ENCODE measurements at regions not wholly inside any gene's neighbourhood (a gene's known extent, or its start where the extent isn't known, plus 50 kb on each side); places are given as distances from the start of the nearest gene placed in this dataset.
"Not testable (repeated sequence)": the region's sequence is repeated elsewhere in the genome, so short reads cannot be mapped to it uniquely, and the experiment has no call there.

- no peak for DNase-seq (ENCODE audit: extremely low spot score)
- no peaks in the 10 kb centered on the region for H3K4me1 ChIP-seq
- WGBS, result 61% methylated on average over 8 of the region's 8 CpGs
These were observed 281.9 kb upstream of the MAF start for GRCh38 chr16:79882340-79883005.

GRCh38 chr16:79881107-79881506 lies 280.6 kb upstream of the MAF start:
- WGBS, result 80% methylated on average over 9 of the region's 9 CpGs
- H3K27ac ChIP-seq (replicated peaks in 1 of 4); H3K27me3 ChIP-seq; intact Hi-C loops (cut with DNase I); H3K4me1 ChIP-seq; H3K36me3 ChIP-seq; H3K4me3 ChIP-seq; DNase-seq (ENCODE audit: extremely low spot score); H3K9me3 ChIP-seq: not testable (repeated sequence)

More at GRCh38 chr16:79882340-79883005, 281.9 kb upstream of the MAF start:
- no peak overlapping the region for H3K4me3 ChIP-seq
- no peaks in the 10 kb centered on the region for H3K27me3 ChIP-seq
- H3K36me3 ChIP-seq, result no peaks in the 10 kb centered on the region
- H3K27ac ChIP-seq (replicated peaks in 1 of 4), result no peak overlapping the region
- H3K9me3 ChIP-seq, result no peaks in the 10 kb centered on the region
- TF ChIP-seq POLR2A (IDR thresholded peaks at IDR 0.05; ENCODE audit: low read depth), result no peak
- TF ChIP-seq CTCF (IDR thresholded peaks at IDR 0.05), result no peak
- intact Hi-C loops (cut with DNase I), result no loop called here

GRCh38 chr16:79876332-79876730 lies 275.8 kb upstream of the MAF start:
- DNase-seq (ENCODE audit: extremely low spot score), result no peak
- no peaks in the 10 kb centered on the region for H3K36me3 ChIP-seq
- TF ChIP-seq POLR2AphosphoS5 (IDR thresholded peaks at IDR 0.05) (no peak), EP300 (IDR thresholded peaks at IDR 0.05) (no peak), CTCF (IDR thresholded peaks at IDR 0.05) (no peak), POLR2A (IDR thresholded peaks at IDR 0.05; ENCODE audit: low read depth) (no peak)
- no peak overlapping the region for H3K27ac ChIP-seq (replicated peaks in 1 of 4)
- WGBS, result 93% methylated on average over 3 of the region's 3 CpGs
- no peaks in the 10 kb centered on the region for H3K27me3 ChIP-seq
- H3K9me3 ChIP-seq, result no peaks in the 10 kb centered on the region
- no peak overlapping the region for H3K4me3 ChIP-seq
- H3K4me1 ChIP-seq, result no peaks in the 10 kb centered on the region
- intact Hi-C loops (cut with DNase I), result no loop called here

GRCh38 chr16:79874391-79874790 lies 273.9 kb upstream of the MAF start:
- Histone ChIP-seq H3K36me3 (no peaks in the 10 kb centered on the region), H3K27me3 (no peaks in the 10 kb centered on the region), H3K9me3 (no peaks in the 10 kb centered on the region), H3K4me1 (no peaks in the 10 kb centered on the region), H3K4me3 (no peak overlapping the region), H3K27ac (replicated peaks in 1 of 4) (no peak overlapping the region)
- no peak for DNase-seq (ENCODE audit: extremely low spot score)
- no peak for TF ChIP-seq CTCF (IDR thresholded peaks at IDR 0.05)
- TF ChIP-seq EP300 (IDR thresholded peaks at IDR 0.05), result no peak
- intact Hi-C loops (cut with DNase I), result no loop called here
- 90% methylated on average over 3 of the region's 5 CpGs for WGBS

GRCh38 chr16:79873825-79874224 lies 273.3 kb upstream of the MAF start:
- no peaks in the 10 kb centered on the region for H3K27me3 ChIP-seq
- intact Hi-C loops (cut with DNase I), result no loop called here
- H3K36me3 ChIP-seq, result no peaks in the 10 kb centered on the region
- no peak overlapping the region for H3K4me3 ChIP-seq
- H3K4me1 ChIP-seq, result no peaks in the 10 kb centered on the region
- H3K27ac ChIP-seq (replicated peaks in 1 of 4), result no peak overlapping the region
- no peak for TF ChIP-seq EP300 (IDR thresholded peaks at IDR 0.05)
- TF ChIP-seq POLR2A (IDR thresholded peaks at IDR 0.05; ENCODE audit: low read depth), result no peak
- no peak for TF ChIP-seq CTCF (IDR thresholded peaks at IDR 0.05)
- TF ChIP-seq POLR2AphosphoS5 (IDR thresholded peaks at IDR 0.05), result no peak
- no peaks in the 10 kb centered on the region for H3K9me3 ChIP-seq
- 87% methylated on average over 5 of the region's 5 CpGs for WGBS
- no peak for DNase-seq (ENCODE audit: extremely low spot score)

Measured in esophagus muscularis mucosa (tissue), 4 donors.